CD4-positive, alpha-beta T cell (primary cell): ENCODE measurements at regions not wholly inside any gene's neighbourhood (a gene's known extent, or its start where the extent isn't known, plus 50 kb on each side); places are given as distances from the start of the nearest gene placed in this dataset.
A peak's percentile ranks its signal among the peaks of the same experiment; 100 is the strongest.
"Not testable (repeated sequence)": the region's sequence is repeated elsewhere in the genome, so short reads cannot be mapped to it uniquely, and the experiment has no call there.

Experiments used
- ATAC-seq: fragments of 200-7000 bp; cut with Tn5 transposase; one replicate; pipeline ENCODE4 v1.10.0; 2022; ENCODE audit warnings: mild to moderate bottlenecking; ENCODE audit not compliant: poor library complexity
- CTCF ChIA-PET: fragments of 350-600 bp; sonication (Branson Sonifier 250); formaldehyde crosslinking; loops from one replicate; lab custom pipeline; 2021; ENCODE audit warnings: antibody characterized with exemption, inconsistent platforms; lab: Charles Lee
- POLR2A ChIA-PET: fragments of 350-600 bp; sonication (Branson Sonifier 250); formaldehyde crosslinking; loops from one replicate; lab custom pipeline; 2021; ENCODE audit warnings: antibody characterized with exemption, inconsistent platforms; lab: Charles Lee
- DNase-seq, 14 experiments: peaks; one replicate each; pipeline ENCODE4 v3.0.0-alpha.2; 2013 to 2020; ENCODE audit warnings: mixed read lengths in 2 of 14
- H3K27ac ChIP-seq, 2 donors: one replicate each; pipeline versions ENCODE4 v1.5.1 to v1.7.0; 2013; ENCODE audit warnings: low read length in 2 of 2, low read depth in 1 of 2, mild to moderate bottlenecking in 1 of 2
- H3K27me3 ChIP-seq, 2 experiments: 1 replicate in 1 of 2; 2 replicates in 1 of 2; pipeline versions ENCODE4 v1.6.1 to v1.7.0; 2013; ENCODE audit warnings: low read length in 2 of 2, control low read depth in 1 of 2, mild to moderate bottlenecking in 1 of 2, moderate library complexity in 1 of 2; ENCODE audit not compliant: insufficient read depth in 2 of 2, control insufficient read depth in 1 of 2
- H3K36me3 ChIP-seq: one replicate; pipeline ENCODE4 v1.6.1; 2013; ENCODE audit warnings: low read length, control low read depth; ENCODE audit not compliant: insufficient read depth
- H3K4me1 ChIP-seq: one replicate; pipeline ENCODE4 v1.6.1; 2013; ENCODE audit warnings: low read length, control low read depth; ENCODE audit not compliant: insufficient read depth
- H3K4me3 ChIP-seq: one replicate; pipeline ENCODE4 v1.5.1; 2013; ENCODE audit warnings: mild to moderate bottlenecking, low read length, moderate library complexity
- H3K9me3 ChIP-seq, 2 experiments: 1 replicate in 1 of 2; 2 replicates in 1 of 2; pipeline versions ENCODE4 v1.6.1 to v1.7.0; 2013; ENCODE audit warnings: low read length in 2 of 2, mild to moderate bottlenecking in 2 of 2, control low read depth in 1 of 2, moderate library complexity in 1 of 2; ENCODE audit not compliant: control insufficient read depth in 1 of 2, insufficient read depth in 1 of 2
- H3K27ac Mint-ChIP-seq: one replicate; pipeline ENCODE4 v1.8.0; 2020; ENCODE audit warnings: mixed read lengths
- H3K27me3 Mint-ChIP-seq: one replicate; pipeline ENCODE4 v1.8.0; 2021; ENCODE audit warnings: mixed read lengths
- H3K36me3 Mint-ChIP-seq: one replicate; pipeline ENCODE4 v1.8.0; 2021; ENCODE audit warnings: low read depth, mixed read lengths
- H3K4me1 Mint-ChIP-seq: one replicate; pipeline ENCODE4 v1.8.0; 2021; ENCODE audit warnings: low read depth, mixed read lengths
- H3K4me3 Mint-ChIP-seq: one replicate; pipeline ENCODE4 v1.8.0; 2020; ENCODE audit warnings: mild to moderate bottlenecking, mixed read lengths
- H3K9me3 Mint-ChIP-seq: one replicate; pipeline ENCODE4 v1.8.0; 2020; ENCODE audit warnings: mixed read lengths
- intact Hi-C, 2 experiments: fragments of 100-400 bp; cut with DNase I in 1 of 2; cut with micrococcal nuclease in 1 of 2; formaldehyde crosslinking; loops; one replicate each; pipeline versions ENCODE4 v1.15.1 to v1.9.0; 2023 to 2025; cut with DNase I, micrococcal nuclease
- TF ChIP-seq, protein P1 (sequence below): fragments of 200-600 bp; IDR thresholded peaks from one replicate; pipeline ENCODE4 v1.8.0; 2022; ENCODE audit warnings: antibody characterized with exemption, mild to moderate bottlenecking

DNA sequence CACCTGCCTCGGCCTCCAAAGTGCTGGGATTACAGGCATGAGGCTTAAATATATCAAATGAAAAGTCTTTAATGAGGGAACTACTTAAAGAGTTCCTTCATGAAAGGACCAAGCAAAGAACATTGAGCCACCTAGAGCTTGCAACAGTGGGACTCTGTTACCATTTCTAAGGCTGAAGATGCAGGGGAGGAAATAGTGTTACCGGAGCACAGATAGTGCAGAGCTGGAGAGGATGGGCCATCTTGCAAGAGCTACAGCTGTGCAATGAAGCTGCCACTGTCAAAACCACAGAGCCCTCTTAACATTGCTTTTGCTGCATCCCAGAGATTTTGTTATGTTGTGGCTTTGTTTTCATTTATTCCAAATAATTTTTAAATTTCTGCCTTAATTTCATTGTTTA is 77.1 kb upstream of the NAA35 start:
- Histone ChIP-seq H3K27me3 (peaks cover 0 to 2% of the 10 kb centered on the region in 2 experiments), H3K27ac (no peak overlapping the region), H3K4me1 (no peaks in the 10 kb centered on the region), H3K36me3 (no peaks in the 10 kb centered on the region), H3K9me3 (peaks cover 5 to 7% of the 10 kb centered on the region in 2 experiments), H3K4me3 (no peak overlapping the region)
- DNase-seq (no peak), ATAC-seq (no peak)
- H3K9me3 Mint-ChIP-seq = peaks cover 9% of the 10 kb centered on the region
- H3K27me3 Mint-ChIP-seq = no peaks in the 10 kb centered on the region
- H3K36me3 Mint-ChIP-seq = peaks cover 35% of the 10 kb centered on the region
- no peaks in the 10 kb centered on the region for H3K4me1 Mint-ChIP-seq
- H3K27ac Mint-ChIP-seq = no peak overlapping the region
- TF ChIP-seq, protein P1, sequence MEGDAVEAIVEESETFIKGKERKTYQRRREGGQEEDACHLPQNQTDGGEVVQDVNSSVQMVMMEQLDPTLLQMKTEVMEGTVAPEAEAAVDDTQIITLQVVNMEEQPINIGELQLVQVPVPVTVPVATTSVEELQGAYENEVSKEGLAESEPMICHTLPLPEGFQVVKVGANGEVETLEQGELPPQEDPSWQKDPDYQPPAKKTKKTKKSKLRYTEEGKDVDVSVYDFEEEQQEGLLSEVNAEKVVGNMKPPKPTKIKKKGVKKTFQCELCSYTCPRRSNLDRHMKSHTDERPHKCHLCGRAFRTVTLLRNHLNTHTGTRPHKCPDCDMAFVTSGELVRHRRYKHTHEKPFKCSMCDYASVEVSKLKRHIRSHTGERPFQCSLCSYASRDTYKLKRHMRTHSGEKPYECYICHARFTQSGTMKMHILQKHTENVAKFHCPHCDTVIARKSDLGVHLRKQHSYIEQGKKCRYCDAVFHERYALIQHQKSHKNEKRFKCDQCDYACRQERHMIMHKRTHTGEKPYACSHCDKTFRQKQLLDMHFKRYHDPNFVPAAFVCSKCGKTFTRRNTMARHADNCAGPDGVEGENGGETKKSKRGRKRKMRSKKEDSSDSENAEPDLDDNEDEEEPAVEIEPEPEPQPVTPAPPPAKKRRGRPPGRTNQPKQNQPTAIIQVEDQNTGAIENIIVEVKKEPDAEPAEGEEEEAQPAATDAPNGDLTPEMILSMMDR = no peak
- ChIA-PET POLR2A (no interaction called here), CTCF (no interaction called here)
- no peak overlapping the region for H3K4me3 Mint-ChIP-seq
- intact Hi-C loops = no loop called here

DNA sequence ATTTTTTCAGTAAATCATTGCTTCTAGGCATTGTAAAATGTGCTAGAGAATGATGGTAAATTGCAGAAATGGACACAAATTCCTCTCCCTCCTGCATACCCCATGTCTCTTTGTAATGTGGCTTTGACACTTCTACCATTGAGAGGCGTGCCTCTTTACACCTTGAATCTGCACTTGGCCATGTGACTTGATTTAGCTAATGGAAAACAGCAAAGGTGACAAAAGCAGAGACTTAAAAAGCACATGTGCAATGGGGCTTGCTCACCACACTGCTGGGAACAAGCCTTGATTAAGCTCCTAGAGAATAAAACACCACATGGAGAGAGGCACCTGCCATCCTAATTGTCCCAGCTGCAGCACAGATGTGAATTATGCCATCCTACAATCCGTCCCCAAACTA is 69.9 kb upstream of the NAA35 start:
- H3K27ac ChIP-seq = no peak overlapping the region
- intact Hi-C loops = no loop called here
- Mint-ChIP-seq H3K4me3 (no peak overlapping the region), H3K9me3 (peaks cover 2% of the 10 kb centered on the region), H3K36me3 (no peaks in the 10 kb centered on the region), H3K27ac (no peak overlapping the region), H3K27me3 (no peaks in the 10 kb centered on the region), H3K4me1 (no peaks in the 10 kb centered on the region)
- H3K27me3 ChIP-seq = no peaks in the 10 kb centered on the region
- ChIA-PET CTCF (no interaction called here), POLR2A (no interaction called here)
- ATAC-seq (no peak), DNase-seq (peak in 1 of 14 experiments; percentile 54)
- TF ChIP-seq, protein P1 = no peak
- no peaks in the 10 kb centered on the region for H3K4me1 ChIP-seq
- H3K4me3 ChIP-seq = no peak overlapping the region
- peaks cover 0 to 3% of the 10 kb centered on the region in 2 experiments for H3K9me3 ChIP-seq
- no peaks in the 10 kb centered on the region for H3K36me3 ChIP-seq

DNA sequence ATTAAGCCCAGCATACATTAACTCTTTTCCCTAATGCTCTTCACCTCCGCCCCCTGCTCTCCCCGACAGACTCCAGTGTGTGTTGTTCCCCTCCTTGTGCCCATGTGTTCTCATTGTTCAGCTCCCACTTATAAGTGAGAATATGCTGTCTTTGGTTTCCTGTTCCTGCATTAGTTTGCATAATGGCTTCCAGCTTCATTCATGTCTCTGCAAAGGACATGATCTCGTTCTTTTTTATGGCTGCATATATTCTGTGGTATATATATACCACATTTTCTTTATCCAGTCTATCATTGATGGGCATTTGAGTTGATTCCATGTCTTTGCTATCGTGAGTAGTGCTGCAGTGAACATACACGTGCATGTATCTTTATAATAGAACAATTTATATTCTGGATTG is 69.3 kb upstream of the NAA35 start:
- CTCF ChIA-PET, POLR2A ChIA-PET, H3K27me3 ChIP-seq, H3K36me3 ChIP-seq, ATAC-seq, H3K4me1 ChIP-seq, H3K36me3 Mint-ChIP-seq, H3K9me3 ChIP-seq, H3K27ac Mint-ChIP-seq, H3K27me3 Mint-ChIP-seq, H3K4me3 Mint-ChIP-seq, H3K27ac ChIP-seq, H3K4me3 ChIP-seq, H3K4me1 Mint-ChIP-seq, H3K9me3 Mint-ChIP-seq, intact Hi-C loops, DNase-seq: not testable (repeated sequence)

DNA sequence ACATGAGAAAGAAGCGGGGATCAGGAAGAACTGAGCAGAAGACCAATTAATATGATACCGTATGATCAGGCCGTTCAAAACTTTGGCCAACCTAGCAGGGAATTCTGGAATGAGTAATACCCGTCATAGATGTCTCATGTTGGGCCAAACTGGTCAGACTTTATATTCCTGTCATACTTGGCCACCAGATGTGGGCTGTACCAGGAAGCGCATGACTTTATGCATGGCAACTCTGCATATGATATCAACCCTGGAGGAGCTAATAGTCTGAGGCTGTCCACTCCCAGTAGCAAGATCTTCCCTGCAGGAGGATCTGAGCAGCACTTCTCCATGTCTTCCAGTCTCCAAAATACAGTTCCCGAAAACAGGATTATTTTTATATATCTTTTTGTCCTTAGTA is 68.5 kb upstream of the NAA35 start:
- TF ChIP-seq, protein P1 = no peak
- ATAC-seq (no peak), DNase-seq (no peak)
- no peaks in the 10 kb centered on the region for H3K4me1 Mint-ChIP-seq
- Histone ChIP-seq H3K27ac (no peak overlapping the region), H3K36me3 (no peaks in the 10 kb centered on the region), H3K4me3 (no peak overlapping the region), H3K9me3 (no peaks in the 10 kb centered on the region), H3K27me3 (no peaks in the 10 kb centered on the region), H3K4me1 (no peaks in the 10 kb centered on the region)
- H3K36me3 Mint-ChIP-seq = no peaks in the 10 kb centered on the region
- no peak overlapping the region for H3K27ac Mint-ChIP-seq
- ChIA-PET POLR2A (no interaction called here), CTCF (no interaction called here)
- intact Hi-C loops = no loop called here
- no peaks in the 10 kb centered on the region for H3K27me3 Mint-ChIP-seq
- no peak overlapping the region for H3K4me3 Mint-ChIP-seq
- peaks cover 2% of the 10 kb centered on the region for H3K9me3 Mint-ChIP-seq
